K562 (cell line): ENCODE measurements at regions not wholly inside any gene's neighbourhood (a gene's known extent, or its start where the extent isn't known, plus 50 kb on each side); places are given as distances from the start of the nearest gene placed in this dataset.

Source experiments
- ATAC-seq: fragments of 200-7000 bp; cut with Tn5 transposase; 3 replicates; pipeline ENCODE4 v1.9.1; 2020; ENCODE audit warnings: moderate library complexity
- BruUV-seq: library from RNA; stranded (reverse); fragments of 400-500 nt; replicated peaks from 2 replicates; lab custom pipeline; 2021; lab: Mats Ljungman, UMichigan
- CTCF ChIA-PET: fragments of 300-600 bp; formaldehyde crosslinking; extraction: SDS; loops from one replicate; lab custom pipeline; 2021; ENCODE audit warnings: low intra/inter-chr PET ratio; lab: Yijun Ruan, JAX
- POLR2A ChIA-PET: fragments of 300-600, 350-650 bp; sonication (Branson Sonifier 250); formaldehyde crosslinking; extraction: SDS; loops from one replicate; lab custom pipeline; 2021; ENCODE audit warnings: antibody characterized with exemption, inconsistent platforms; lab: Yijun Ruan, JAX
- DNase-seq, 4 experiments: peaks; one replicate each; pipeline versions ENCODE4 v3.0.0 to v3.0.0-alpha.2; 2011 to 2018; ENCODE audit warnings: low spot score in 3 of 4, mixed read lengths in 3 of 4; ENCODE audit errors: extremely low read depth in 1 of 4
- FAIRE-seq: peaks from 2 replicates; lab custom pipeline; 2011; peaks lifted over from hg19 to GRCh38; lab: Jason Lieb, UNC
- H2AFZ ChIP-seq: 2 replicates; pipeline ENCODE4 v1.6.0; 2011; ENCODE audit warnings: low read depth, low read length, control low read depth, inconsistent platforms
- H3K27ac ChIP-seq: fragments of 200-600 bp; 3 replicates; pipeline ENCODE4 v1.8.0; 2011; ENCODE audit warnings: low read depth, mild to moderate bottlenecking, control low read depth, inconsistent platforms, low read length, moderate library complexity, mixed read lengths; ENCODE audit errors: extremely low read depth
- H3K27me3 ChIP-seq, 2 experiments: fragments of 300-600 bp in 1 of 2; 2 replicates in 1 of 2; 3 replicates in 1 of 2; pipeline versions ENCODE4 v1.6.0 to v1.8.0; 2011; ENCODE audit warnings: inconsistent platforms in 2 of 2, low read length in 2 of 2, mild to moderate bottlenecking in 1 of 2, mixed read lengths in 1 of 2, moderate library complexity in 1 of 2; ENCODE audit not compliant: control insufficient read depth in 2 of 2, insufficient read depth in 2 of 2
- H3K36me3 ChIP-seq: fragments of 300-600 bp; 3 replicates; pipeline ENCODE4 v1.8.0; 2011; ENCODE audit warnings: mild to moderate bottlenecking, low read length, inconsistent platforms; ENCODE audit not compliant: control insufficient read depth, insufficient read depth
- H3K4me1 ChIP-seq, 2 experiments: fragments of 200-600 bp in 1 of 2; replicated peaks in 1 of 2; 2 replicates in 1 of 2; 3 replicates in 1 of 2; pipeline versions ENCODE4 v1.5.1 to v1.8.0; 2011; ENCODE audit warnings: inconsistent platforms in 2 of 2, low read length in 2 of 2, mild to moderate bottlenecking in 1 of 2, mixed read lengths in 1 of 2, moderate library complexity in 1 of 2; ENCODE audit not compliant: control insufficient read depth in 2 of 2, insufficient read depth in 2 of 2
- H3K4me2 ChIP-seq: 2 replicates; pipeline ENCODE4 v1.6.1; 2011; ENCODE audit warnings: low read length, control low read depth, inconsistent platforms, mixed read lengths; ENCODE audit not compliant: insufficient read depth
- H3K4me3 ChIP-seq: fragments of 200-600 bp; sonication (generic), shearing (Covaris generic); 2 replicates; pipeline ENCODE4 v1.5.1; 2016; ENCODE audit warnings: control low read depth, inconsistent platforms
- H3K79me2 ChIP-seq: fragments of 200-600 bp; 3 replicates; pipeline ENCODE4 v1.8.0; 2011; ENCODE audit warnings: low read length, inconsistent platforms; ENCODE audit not compliant: control insufficient read depth, insufficient read depth
- H3K9ac ChIP-seq, 2 experiments: 2 replicates each; pipeline versions ENCODE4 v1.6.0 to v1.6.1; 2011; ENCODE audit warnings: low read depth in 2 of 2, low read length in 2 of 2, control low read depth in 1 of 2, inconsistent platforms in 1 of 2, mild to moderate bottlenecking in 1 of 2, mixed read lengths in 1 of 2; ENCODE audit not compliant: insufficient read depth in 1 of 2
- H3K9me1 ChIP-seq: one replicate; pipeline ENCODE4 v1.6.0; 2011; ENCODE audit warnings: inconsistent platforms, mild to moderate bottlenecking, low read length, moderate library complexity; ENCODE audit not compliant: control insufficient read depth, insufficient read depth
- H3K9me3 ChIP-seq: replicated peaks from 2 replicates; pipeline ENCODE4 v1.5.1; 2011; ENCODE audit warnings: low read depth, low read length, inconsistent platforms; ENCODE audit not compliant: control insufficient read depth, insufficient read depth
- H4K20me1 ChIP-seq: replicated peaks from 2 replicates; pipeline ENCODE4 v1.6.1; 2011; ENCODE audit warnings: low read length, inconsistent platforms, mixed read lengths; ENCODE audit not compliant: control insufficient read depth, insufficient read depth
- ADNP ChIP-seq: fragments of 200-800 bp; sonication (Bioruptor generic); IDR thresholded peaks from 2 replicates; pipeline ENCODE4 v1.6.1; 2016; ENCODE audit warnings: missing genetic modification characterization, missing compliant biosample characterization
- ARID1B ChIP-seq: fragments of 450-650 bp; IDR thresholded peaks from 2 replicates; pipeline ENCODE4 v1.6.1; 2016; ENCODE audit warnings: antibody characterized with exemption, mild to moderate bottlenecking, inconsistent platforms
- BRD9 ChIP-seq: fragments of 450-650 bp; IDR thresholded peaks from 2 replicates; pipeline ENCODE4 v1.6.1; 2018; ENCODE audit warnings: low read depth; ENCODE audit not compliant: partially characterized antibody
- CBX2 ChIP-seq: fragments of 200-600 bp; sonication (generic); IDR thresholded peaks from one replicate; pipeline ENCODE4 v1.6.1; 2012; ENCODE audit warnings: mild to moderate bottlenecking, low read length, inconsistent platforms; ENCODE audit not compliant: insufficient read depth, poor library complexity, severe bottlenecking
- DNMT1 ChIP-seq: fragments of 450-650 bp; IDR thresholded peaks from 2 replicates; pipeline ENCODE4 v1.6.1; 2016; ENCODE audit warnings: antibody characterized with exemption, mild to moderate bottlenecking
- ETV5 ChIP-seq: sonication (generic); formaldehyde crosslinking; IDR thresholded peaks from 2 replicates; pipeline ENCODE4 v1.4.0; 2020; ENCODE audit warnings: low read depth, mild to moderate bottlenecking, missing genetic modification reagents
- HNRNPL ChIP-seq: fragments of 200-400 bp; formaldehyde crosslinking; IDR thresholded peaks from 2 replicates; pipeline ENCODE4 v1.6.1; 2017; ENCODE audit warnings: low read depth, mild to moderate bottlenecking, low read length
- MAFK ChIP-seq: IDR thresholded peaks from 2 replicates; pipeline ENCODE4 v1.6.1; 2011; ENCODE audit warnings: low read length, improper control_type of control experiment
- MTA2 ChIP-seq: fragments of 450-650 bp; IDR thresholded peaks from 2 replicates; pipeline ENCODE4 v1.6.1; 2016; ENCODE audit warnings: low read depth
- NCOR1 ChIP-seq: fragments of 450-650 bp; IDR thresholded peaks from 2 replicates; pipeline ENCODE4 v1.6.1; 2016; ENCODE audit warnings: mild to moderate bottlenecking, moderate library complexity
- NEUROD1 ChIP-seq: fragments of 150-350 bp; IDR thresholded peaks from 2 replicates; pipeline ENCODE4 v1.6.1; 2014; ENCODE audit warnings: borderline replicate concordance, low read length, low read depth; ENCODE audit not compliant: partially characterized antibody
- ZNF175 ChIP-seq: fragments of 200-800 bp; sonication (Bioruptor generic); IDR thresholded peaks from 2 replicates; pipeline ENCODE4 v1.6.1; 2016; ENCODE audit warnings: low read depth, mild to moderate bottlenecking, missing genetic modification characterization, missing compliant biosample characterization
- ZNF436 ChIP-seq: fragments of 250-450, 450-650 bp; sonication (Bioruptor Pico); formaldehyde crosslinking; IDR thresholded peaks from 2 replicates; pipeline ENCODE4 v1.7.0; 2020; ENCODE audit warnings: mild to moderate bottlenecking
- WGBS: fragments of 100-300 bp; shearing (Covaris generic); methylation state at CpG from one replicate; pipeline ENCODE4 v1.1.6; 2016; ENCODE audit warnings: low coverage, mixed read lengths; ENCODE audit not compliant: insufficient coverage; ENCODE audit errors: missing lambda C conversion rate; 5-methylcytosine and 5-hydroxymethylcytosine counted together
- in situ Hi-C: fragments of 300-500 bp; cut with MboI; formaldehyde crosslinking; loops from 4 replicates; pipeline ENCODE4 v1.15.0; 2018; ENCODE audit warnings: inconsistent platforms, mixed read lengths
- intact Hi-C: fragments of 100-400 bp; cut with micrococcal nuclease; formaldehyde crosslinking; loops from 2 replicates; pipeline ENCODE4 v1.14.2; 2022
- TF ChIP-seq, protein P1 (sequence below): sonication (generic); formaldehyde crosslinking; IDR thresholded peaks from 2 replicates; pipeline ENCODE4 v1.8.0; 2022; ENCODE audit warnings: mild to moderate bottlenecking, low read depth, missing genetic modification reagents
- TF ChIP-seq, protein P2 (sequence below): fragments of 150-350 bp; conservative IDR thresholded peaks from 2 replicates; pipeline ENCODE4 v1.6.1; 2014; ENCODE audit warnings: low read length

DNA sequence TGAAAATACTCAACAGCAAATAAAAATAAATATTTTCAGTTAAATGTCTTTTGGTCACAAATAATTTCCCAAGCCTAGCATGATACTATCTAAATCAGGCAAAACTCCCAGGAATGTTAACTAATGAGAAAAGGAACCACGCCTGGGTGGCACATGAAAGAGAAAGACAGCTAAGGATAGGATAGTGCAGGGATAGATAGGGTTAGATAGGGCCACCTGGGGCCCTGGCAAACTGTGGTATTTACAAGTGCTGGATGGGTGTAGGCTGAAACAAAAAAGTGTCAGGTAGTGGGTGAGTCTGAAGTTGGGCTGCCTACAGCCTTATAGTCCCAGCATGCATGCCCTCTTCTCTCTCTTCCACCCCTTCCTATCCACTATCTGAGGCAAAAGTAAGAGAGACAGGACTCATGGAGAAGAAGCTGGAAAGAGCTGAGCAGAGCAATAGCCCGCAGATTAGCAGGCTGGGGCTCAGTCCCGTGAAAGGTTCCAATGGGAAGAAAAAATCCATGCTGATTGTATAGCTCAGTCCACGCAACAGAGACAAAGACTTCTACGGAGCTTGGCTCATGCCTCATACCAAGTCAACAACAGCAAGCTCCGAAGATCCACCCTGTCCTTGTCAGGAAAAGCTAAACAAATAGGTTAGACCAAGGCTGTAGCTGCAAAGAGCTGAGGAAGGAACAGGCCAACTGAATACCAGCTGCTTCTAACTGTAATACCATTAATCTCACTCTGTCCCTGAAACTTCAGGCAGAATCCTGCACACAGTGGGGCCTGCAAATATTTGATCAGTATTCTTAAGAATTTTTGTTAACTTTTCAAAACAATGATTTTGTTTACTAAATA lies 342.1 kb upstream of the ATP11B start (continued):
- TF ChIP-seq, protein P1, sequence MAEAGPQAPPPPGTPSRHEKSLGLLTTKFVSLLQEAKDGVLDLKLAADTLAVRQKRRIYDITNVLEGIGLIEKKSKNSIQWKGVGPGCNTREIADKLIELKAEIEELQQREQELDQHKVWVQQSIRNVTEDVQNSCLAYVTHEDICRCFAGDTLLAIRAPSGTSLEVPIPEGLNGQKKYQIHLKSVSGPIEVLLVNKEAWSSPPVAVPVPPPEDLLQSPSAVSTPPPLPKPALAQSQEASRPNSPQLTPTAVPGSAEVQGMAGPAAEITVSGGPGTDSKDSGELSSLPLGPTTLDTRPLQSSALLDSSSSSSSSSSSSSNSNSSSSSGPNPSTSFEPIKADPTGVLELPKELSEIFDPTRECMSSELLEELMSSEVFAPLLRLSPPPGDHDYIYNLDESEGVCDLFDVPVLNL, result no peak

DNA sequence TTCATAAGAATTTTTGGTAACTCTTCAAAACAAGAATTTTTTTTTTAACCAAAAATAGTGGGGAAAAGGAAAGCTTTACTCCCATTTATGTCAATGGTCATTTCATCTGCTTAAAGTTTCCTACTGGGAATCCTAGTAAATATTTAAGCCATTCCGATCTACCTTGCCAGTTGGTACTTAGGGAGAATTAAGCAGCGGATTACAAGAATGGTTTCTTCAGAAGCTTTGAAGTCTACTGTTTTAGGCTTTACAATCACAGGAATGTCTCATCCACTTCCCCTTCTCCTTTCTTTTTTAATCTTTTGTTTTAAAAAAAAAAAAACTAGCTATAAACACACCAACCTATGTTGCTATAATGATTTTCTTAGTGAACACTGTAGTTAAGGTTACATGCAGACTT lies 341.4 kb upstream of the ATP11B start:
- 0 out of 5 replicates have a peak, but pooled peaks cover 0 to 2% of the 10 kb centered on the region in 2 experiments for H3K4me1 ChIP-seq
- FAIRE-seq, result no peak
- 60% methylated on average over 2 of the region's 2 CpGs for WGBS
- no TSS peak for BruUV-seq
- H3K27me3 ChIP-seq, result no peaks in the 10 kb centered on the region
- intact Hi-C loops, result no loop called here
- ChIA-PET CTCF (no interaction called here), POLR2A (interaction anchor here (0.7 to 0.8 kb wide), 2 partner anchors 28 to 39 kb away, joined by 3 read pairs; no protein-coding TSS in a partner anchor)
- no peak for ATAC-seq
- no peak overlapping the region for H3K4me3 ChIP-seq
- DNase-seq, result no peak
- H2AFZ ChIP-seq, result peak overlapping the region; percentile 88
- no peaks in the 10 kb centered on the region for H3K79me2 ChIP-seq
- in situ Hi-C loops, result no loop called here
- H3K9me3 ChIP-seq, result no peaks in the 10 kb centered on the region
- H3K36me3 ChIP-seq, result no peaks in the 10 kb centered on the region
- no peak overlapping the region for H3K27ac ChIP-seq
- H3K9ac ChIP-seq, result no peak overlapping the region
- H4K20me1 ChIP-seq, result no peaks in the 10 kb centered on the region
- no peak for TF ChIP-seq MAFK
- TF ChIP-seq NCOR1, result no peak
- TF ChIP-seq CBX2, result no peak
- no peak for TF ChIP-seq ADNP
- no peak for TF ChIP-seq ETV5 (CRISPR knock-in tag)
- TF ChIP-seq ARID1B, result no peak
- TF ChIP-seq, protein P2, sequence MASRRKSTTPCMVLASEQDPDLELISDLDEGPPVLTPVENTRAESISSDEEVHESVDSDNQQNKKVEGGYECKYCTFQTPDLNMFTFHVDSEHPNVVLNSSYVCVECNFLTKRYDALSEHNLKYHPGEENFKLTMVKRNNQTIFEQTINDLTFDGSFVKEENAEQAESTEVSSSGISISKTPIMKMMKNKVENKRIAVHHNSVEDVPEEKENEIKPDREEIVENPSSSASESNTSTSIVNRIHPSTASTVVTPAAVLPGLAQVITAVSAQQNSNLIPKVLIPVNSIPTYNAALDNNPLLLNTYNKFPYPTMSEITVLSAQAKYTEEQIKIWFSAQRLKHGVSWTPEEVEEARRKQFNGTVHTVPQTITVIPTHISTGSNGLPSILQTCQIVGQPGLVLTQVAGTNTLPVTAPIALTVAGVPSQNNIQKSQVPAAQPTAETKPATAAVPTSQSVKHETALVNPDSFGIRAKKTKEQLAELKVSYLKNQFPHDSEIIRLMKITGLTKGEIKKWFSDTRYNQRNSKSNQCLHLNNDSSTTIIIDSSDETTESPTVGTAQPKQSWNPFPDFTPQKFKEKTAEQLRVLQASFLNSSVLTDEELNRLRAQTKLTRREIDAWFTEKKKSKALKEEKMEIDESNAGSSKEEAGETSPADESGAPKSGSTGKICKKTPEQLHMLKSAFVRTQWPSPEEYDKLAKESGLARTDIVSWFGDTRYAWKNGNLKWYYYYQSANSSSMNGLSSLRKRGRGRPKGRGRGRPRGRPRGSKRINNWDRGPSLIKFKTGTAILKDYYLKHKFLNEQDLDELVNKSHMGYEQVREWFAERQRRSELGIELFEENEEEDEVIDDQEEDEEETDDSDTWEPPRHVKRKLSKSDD, result no peak
- TF ChIP-seq BRD9, result no peak
- no peak for TF ChIP-seq DNMT1
- no peak for TF ChIP-seq HNRNPL
- TF ChIP-seq NEUROD1, result no peak
- TF ChIP-seq ZNF436 (CRISPR knock-in tag), result no peak
- no peak for TF ChIP-seq ZNF175 (CRISPR knock-in tag)
- no peak for TF ChIP-seq MTA2
- no peak overlapping the region for H3K4me2 ChIP-seq
- H3K9me1 ChIP-seq, result no peaks in the 10 kb centered on the region
